ENCODE measurements at regions not wholly inside any gene's neighbourhood (a gene's known extent, or its start where the extent isn't known, plus 50 kb on each side); places are given as distances from the start of the nearest gene placed in this dataset.

DNA sequence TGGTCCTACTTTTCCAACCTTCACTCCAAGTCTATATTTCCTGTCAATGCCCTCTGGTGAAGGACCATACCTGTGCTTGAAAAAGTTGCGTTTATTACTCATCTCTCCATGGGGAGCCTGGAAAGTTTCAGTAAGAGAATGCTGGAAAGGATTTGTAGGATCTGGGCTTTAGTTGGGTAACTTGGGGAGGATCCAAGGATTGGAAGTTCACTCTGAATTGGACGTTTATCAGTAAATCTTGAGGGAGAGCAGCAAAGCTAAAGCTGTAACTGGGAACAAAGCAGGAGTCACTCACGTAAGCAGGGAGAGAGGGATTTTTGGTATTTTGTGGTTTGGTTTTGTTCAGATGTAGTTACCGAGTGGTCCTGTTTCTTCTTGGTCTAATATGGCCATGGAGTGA lies 51.4 kb upstream of the NPVF start:
- DNase-seq (ENCODE audit: low read depth in 2 of 2), result no peak

DNA sequence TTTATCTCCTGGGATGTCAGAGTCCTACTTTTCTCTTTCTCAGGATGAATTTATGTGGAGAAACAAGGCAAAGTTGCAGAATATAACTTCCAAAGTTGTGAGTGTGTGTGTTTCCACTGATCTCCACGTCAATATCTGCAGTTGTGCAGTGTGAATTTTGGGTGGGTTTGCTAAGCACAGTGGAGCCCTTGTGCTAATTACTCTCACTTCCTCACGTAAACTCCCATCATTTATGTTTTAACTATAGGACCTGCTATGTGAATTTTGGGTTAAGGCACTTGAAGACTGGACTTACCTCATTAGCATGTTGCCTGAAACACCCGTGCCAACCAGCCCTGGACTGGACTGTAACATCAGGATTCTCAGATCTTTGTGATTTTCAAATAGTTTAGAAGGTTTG lies 51.9 kb upstream of the NPVF start:
- DNase-seq (ENCODE audit: low read depth in 2 of 2), result no peak

GRCh38 chr7:25282194-25282593 lies 53.9 kb upstream of the NPVF start:
- DNase-seq (ENCODE audit: low read depth in 2 of 2), result no peak

GRCh38 chr7:25286756-25287155 lies 58.5 kb upstream of the NPVF start:
- no peak for DNase-seq (ENCODE audit: low read depth in 2 of 2)

GRCh38 chr7:25287291-25287690 lies 59.0 kb upstream of the NPVF start:
- no peak for DNase-seq (ENCODE audit: low read depth in 2 of 2)

DNA sequence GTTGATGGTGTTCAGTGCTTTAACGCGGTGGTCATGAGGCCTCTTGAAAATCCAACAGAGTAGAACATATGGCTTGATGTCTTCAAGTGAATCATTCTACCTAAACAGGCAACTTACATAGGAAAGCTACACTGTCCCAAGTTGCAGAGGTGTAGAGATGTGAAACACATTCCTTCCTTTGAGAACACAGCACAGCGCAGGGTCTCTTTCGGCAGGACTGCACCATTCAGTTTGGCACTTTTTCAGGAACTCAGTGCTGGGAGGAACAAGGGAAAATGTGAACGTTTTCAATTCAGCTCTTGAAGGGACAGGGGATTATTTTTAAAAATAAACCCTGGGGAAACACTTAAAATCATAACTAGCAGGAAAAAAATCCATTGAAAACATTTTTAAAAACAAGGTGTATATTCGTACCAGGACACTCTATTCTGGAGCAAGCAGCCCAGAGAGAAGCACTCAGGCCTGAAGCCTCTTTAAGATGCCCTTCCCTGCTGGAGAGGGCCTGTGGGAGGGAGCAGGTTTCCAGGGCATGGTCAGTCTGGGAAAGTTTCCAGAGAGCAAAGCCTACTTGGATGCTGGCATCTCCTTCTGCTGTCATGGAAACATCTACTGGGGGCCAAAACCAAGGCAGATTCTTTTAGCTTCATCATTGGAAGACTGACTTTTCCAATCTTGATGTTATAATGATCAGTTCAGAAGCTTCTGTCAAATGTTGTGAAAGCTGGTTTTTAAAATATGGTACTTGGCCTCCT lies 60.4 kb upstream of the NPVF start:
- DNase-seq (ENCODE audit: low read depth in 2 of 2), result no peak

- no peak for DNase-seq (ENCODE audit: low read depth in 2 of 2)
Observed at GRCh38 chr7:25289518-25289917, 61.2 kb upstream of the NPVF start.

- no peak for DNase-seq (ENCODE audit: low read depth in 2 of 2)
Observed at GRCh38 chr7:25294624-25295023, 66.3 kb upstream of the NPVF start.

- DNase-seq (ENCODE audit: low read depth in 2 of 2), result no peak
Observed at GRCh38 chr7:25295387-25295786, 67.1 kb upstream of the NPVF start.

DNA sequence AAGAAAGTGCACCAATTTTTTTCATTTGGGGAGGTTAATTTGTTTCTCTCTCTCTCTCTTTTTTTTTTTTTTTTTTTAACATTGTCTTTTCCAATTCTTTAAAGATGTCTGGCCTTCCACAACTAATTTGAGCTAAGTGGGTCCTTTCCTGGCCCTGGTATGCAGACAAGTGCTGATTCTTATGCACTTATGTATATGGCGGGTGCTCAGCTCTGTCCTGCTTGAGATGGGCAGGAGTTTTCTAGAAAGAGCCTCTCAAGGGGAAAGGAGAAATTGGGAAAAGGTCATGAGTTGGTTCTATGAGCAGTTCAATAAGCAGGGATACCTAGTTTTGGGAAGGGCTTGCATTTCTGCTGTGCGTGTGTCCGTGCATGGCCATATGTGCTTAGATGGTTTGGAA lies 67.8 kb upstream of the NPVF start:
- DNase-seq (ENCODE audit: low read depth in 2 of 2), result no peak

DNA sequence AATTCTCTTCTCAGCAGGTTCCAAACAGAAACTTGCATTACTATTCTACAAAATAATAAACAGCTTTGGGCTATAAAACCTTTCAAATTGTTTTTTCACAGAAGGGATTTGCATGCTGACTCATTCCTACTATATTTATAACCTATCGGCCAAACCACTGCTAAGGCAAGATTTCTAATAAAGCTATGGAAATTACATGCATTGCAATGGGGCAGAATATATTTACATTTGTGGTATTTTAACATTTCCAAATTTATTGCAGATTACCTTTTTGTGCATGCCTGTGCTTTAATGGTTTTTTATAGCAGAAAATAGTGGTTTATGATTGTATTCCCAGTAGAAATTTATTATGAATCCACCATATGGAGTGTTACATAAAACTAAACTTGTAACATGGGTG lies 69.0 kb upstream of the NPVF start:
- DNase-seq (ENCODE audit: low read depth in 2 of 2), result no peak

- DNase-seq (ENCODE audit: low read depth in 2 of 2), result no peak
Observed at GRCh38 chr7:25303281-25304181, 75.2 kb upstream of the NPVF start.

- DNase-seq (ENCODE audit: low read depth in 2 of 2), result no peak
Observed at GRCh38 chr7:25304691-25305090, 76.4 kb upstream of the NPVF start.

DNA sequence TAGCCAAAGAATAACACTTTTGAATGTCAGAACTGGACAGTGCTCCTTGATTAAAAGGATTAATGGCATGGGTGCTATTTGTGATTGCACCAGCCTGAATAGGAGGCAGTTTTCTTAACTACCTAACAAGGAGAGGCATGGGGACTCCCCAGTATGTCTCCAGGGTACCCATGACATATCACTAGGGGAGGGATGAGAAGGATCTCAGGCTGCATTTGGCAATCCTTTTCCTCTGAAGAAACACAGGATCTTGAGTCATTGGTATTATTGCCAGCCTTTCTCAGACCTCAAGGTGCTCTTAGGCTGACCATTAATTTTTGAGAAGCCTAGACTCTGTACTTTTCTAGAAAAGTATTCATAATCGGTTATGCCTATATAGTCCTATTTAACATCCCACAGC lies 77.5 kb upstream of the NPVF start:
- DNase-seq (ENCODE audit: low read depth in 2 of 2), result no peak

GRCh38 chr7:25307624-25308023 lies 79.3 kb upstream of the NPVF start:
- no peak for DNase-seq (ENCODE audit: low read depth in 2 of 2)

- DNase-seq (ENCODE audit: low read depth in 2 of 2), result no peak
Observed at GRCh38 chr7:25308246-25308645, 80.0 kb upstream of the NPVF start.

- DNase-seq (ENCODE audit: low read depth in 2 of 2), result no peak
Observed at GRCh38 chr7:25308906-25309705, 80.8 kb upstream of the NPVF start.

- DNase-seq (ENCODE audit: low read depth in 2 of 2), result no peak
Observed at GRCh38 chr7:25310896-25311295, 82.6 kb upstream of the NPVF start.

DNA sequence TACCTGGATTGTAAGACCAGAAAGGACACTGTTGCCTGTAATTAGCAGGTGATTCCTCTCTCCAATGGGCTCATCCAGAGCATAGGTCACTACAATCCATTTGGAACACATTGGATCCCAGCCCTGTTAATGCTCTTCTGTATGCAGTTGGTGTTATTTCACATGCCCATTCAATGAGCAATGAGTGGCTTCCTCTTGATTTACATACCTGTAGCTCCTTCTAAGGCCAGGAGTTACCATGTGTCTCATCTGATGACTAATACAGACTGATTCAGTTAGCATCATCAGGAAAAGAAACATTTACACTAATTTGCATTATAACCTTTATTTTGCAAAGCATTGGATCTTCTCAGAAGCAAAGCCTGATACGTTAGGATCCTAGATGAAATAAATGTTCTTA lies 83.1 kb upstream of the NPVF start:
- DNase-seq (ENCODE audit: low read depth in 2 of 2), result no peak

DNA sequence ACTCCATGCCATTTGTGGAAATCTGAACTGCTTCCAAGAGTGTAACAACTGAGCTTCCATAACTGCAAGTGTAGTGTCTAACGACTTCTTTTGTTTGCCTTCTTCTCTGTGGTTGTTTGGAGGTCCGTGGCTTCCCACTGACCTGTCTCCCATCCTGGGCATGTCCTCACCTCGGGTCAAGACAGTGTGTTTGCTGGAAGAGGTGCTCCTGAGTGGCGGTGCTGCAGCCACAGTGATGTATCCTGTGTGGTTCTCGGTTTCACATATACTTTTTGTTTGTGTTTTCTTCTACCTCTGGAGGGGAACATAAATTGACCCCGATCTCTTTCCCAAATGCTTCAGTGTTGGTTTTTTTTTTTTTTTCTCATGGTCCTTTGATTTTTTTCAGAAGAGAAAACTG lies 84.7 kb upstream of the NPVF start:
- no peak for DNase-seq (ENCODE audit: low read depth in 2 of 2)

GRCh38 chr7:25313526-25313925 lies 85.2 kb upstream of the NPVF start:
- DNase-seq (ENCODE audit: low read depth in 2 of 2), result no peak

- DNase-seq (ENCODE audit: low read depth in 2 of 2), result no peak
Observed at GRCh38 chr7:25314094-25314730, 85.9 kb upstream of the NPVF start.

Data from stimulated activated CD4-positive, alpha-beta T cell treated with anti-CD3 and anti-CD28 coated beads, Interleukin-15, amount 100 ng/mL, for 48 hours (primary cell).